ENCODE measurements at regions not wholly inside any gene's neighbourhood (a gene's known extent, or its start where the extent isn't known, plus 50 kb on each side); places are given as distances from the start of the nearest gene placed in this dataset.

GRCh38 chr5:93273176-93273575 lies 307.8 kb downstream of the NR2F1-AS1 start:
- no peak for DNase-seq

GRCh38 chr5:93272108-93272507 lies 308.9 kb downstream of the NR2F1-AS1 start:
- DNase-seq: no peak

GRCh38 chr5:93267736-93268135 lies 313.3 kb downstream of the NR2F1-AS1 start:
- DNase-seq: no peak

GRCh38 chr5:93267276-93267675 lies 313.7 kb downstream of the NR2F1-AS1 start:
- DNase-seq: no peak

GRCh38 chr5:93257616-93258015 lies 323.4 kb downstream of the NR2F1-AS1 start:
- DNase-seq: no peak

- DNase-seq: no peak
These were observed 325.2 kb downstream of the NR2F1-AS1 start for GRCh38 chr5:93255796-93256195.

- DNase-seq: no peak
These were observed 328.9 kb downstream of the NR2F1-AS1 start for GRCh38 chr5:93252165-93252564.

GRCh38 chr5:93251347-93251746 lies 329.7 kb downstream of the NR2F1-AS1 start:
- no peak for DNase-seq

GRCh38 chr5:93250424-93250823 lies 330.6 kb downstream of the NR2F1-AS1 start:
- no peak for DNase-seq

- DNase-seq: no peak
These were observed 331.2 kb downstream of the NR2F1-AS1 start for GRCh38 chr5:93249651-93250289.

GRCh38 chr5:93247105-93247504 lies 333.9 kb downstream of the NR2F1-AS1 start:
- no peak for DNase-seq

- no peak for DNase-seq
These were observed 334.7 kb downstream of the NR2F1-AS1 start for GRCh38 chr5:93246090-93246855.

GRCh38 chr5:93245226-93245625 lies 335.8 kb downstream of the NR2F1-AS1 start:
- no peak for DNase-seq

- DNase-seq: no peak
These were observed 337.5 kb downstream of the NR2F1-AS1 start for GRCh38 chr5:93243481-93243880.

- no peak for DNase-seq
These were observed 340.7 kb downstream of the NR2F1-AS1 start for GRCh38 chr5:93240228-93240834.

GRCh38 chr5:93236807-93237421 lies 344.1 kb downstream of the NR2F1-AS1 start:
- DNase-seq: no peak

GRCh38 chr5:93235761-93236160 lies 345.3 kb downstream of the NR2F1-AS1 start:
- no peak for DNase-seq

GRCh38 chr5:93226202-93226735 lies 354.8 kb downstream of the NR2F1-AS1 start:
- DNase-seq: no peak

GRCh38 chr5:93225748-93226147 lies 355.3 kb downstream of the NR2F1-AS1 start:
- no peak for DNase-seq

- no peak for DNase-seq
These were observed 356.4 kb downstream of the NR2F1-AS1 start for GRCh38 chr5:93224624-93225023.

- DNase-seq: no peak
These were observed 359.2 kb downstream of the NR2F1-AS1 start for GRCh38 chr5:93221773-93222172.

- DNase-seq: no peak
These were observed 360.6 kb downstream of the NR2F1-AS1 start for GRCh38 chr5:93220431-93220830.

GRCh38 chr5:93219641-93220145 lies 361.3 kb downstream of the NR2F1-AS1 start:
- DNase-seq: no peak
